ENCODE measurements at regions not wholly inside any gene's neighbourhood (a gene's known extent, or its start where the extent isn't known, plus 50 kb on each side); places are given as distances from the start of the nearest gene placed in this dataset.

GRCh38 chr16:80027007-80027965 lies 426.7 kb upstream of the MAF start:
- TF ChIP-seq EZH2phosphoT487 (IDR thresholded peaks at IDR 0.05; ENCODE audit: borderline replicate concordance, low read length) (no peak), CTCF (conservative IDR thresholded peaks at IDR 0.05; ENCODE audit: low read depth, low read length) (no peak), EZH2 (IDR thresholded peaks at IDR 0.05; ENCODE audit: low read length, unreplicated experiment) (no peak)

Measured in PC-3 (cell line).